GM23338 (cell line): ENCODE measurements at regions not wholly inside any gene's neighbourhood (a gene's known extent, or its start where the extent isn't known, plus 50 kb on each side); places are given as distances from the start of the nearest gene placed in this dataset.

Experiments
- ATAC-seq: fragments of 200-7000 bp; cut with Tn5 transposase; 3 replicates; pipeline ENCODE4 v1.9.1; 2020
- DNase-seq: peaks from one replicate; pipeline ENCODE4 v3.0.0-alpha.2; 2015; ENCODE audit warnings: low spot score
- H2AFZ ChIP-seq: fragments of 200-600 bp; sonication (generic); 2 replicates; pipeline ENCODE4 v1.8.0; 2016; ENCODE audit warnings: antibody characterized with exemption, mild to moderate bottlenecking, moderate library complexity
- H3F3A ChIP-seq: fragments of 200-600 bp; sonication (generic); replicated peaks from 2 replicates; pipeline ENCODE4 v1.8.0; 2017; ENCODE audit warnings: antibody characterized with exemption, mixed run types, low read depth
- H3K27ac ChIP-seq: fragments of 200-600 bp; sonication (generic); 2 replicates; pipeline ENCODE4 v1.6.1; 2016; ENCODE audit warnings: low read depth
- H3K27me3 ChIP-seq: fragments of 200-600 bp; sonication (generic); 2 replicates; pipeline ENCODE4 v1.8.0; 2016; ENCODE audit warnings: mild to moderate bottlenecking, mixed run types, moderate library complexity; ENCODE audit not compliant: insufficient read depth
- H3K36me3 ChIP-seq: fragments of 200-600 bp; sonication (generic); 2 replicates; pipeline ENCODE4 v1.8.0; 2016; ENCODE audit warnings: mild to moderate bottlenecking; ENCODE audit not compliant: insufficient read depth
- H3K4me1 ChIP-seq: fragments of 200-600 bp; sonication (generic); 2 replicates; pipeline ENCODE4 v1.8.0; 2016; ENCODE audit warnings: mild to moderate bottlenecking, moderate library complexity; ENCODE audit not compliant: insufficient read depth
- H3K4me2 ChIP-seq: fragments of 200-600 bp; sonication (generic); 2 replicates; pipeline ENCODE4 v1.7.1; 2017; ENCODE audit warnings: mixed run types
- H3K4me3 ChIP-seq: fragments of 200-600 bp; sonication (generic); 2 replicates; pipeline ENCODE4 v1.6.1; 2016; ENCODE audit warnings: mixed run types
- H3K79me2 ChIP-seq: fragments of 200-600 bp; sonication (generic); replicated peaks from 2 replicates; pipeline ENCODE4 v1.8.0; 2017; ENCODE audit warnings: mild to moderate bottlenecking; ENCODE audit not compliant: insufficient read depth
- H3K9me2 ChIP-seq: fragments of 200-600 bp; sonication (generic); 2 replicates; pipeline ENCODE4 v1.8.0; 2017; ENCODE audit not compliant: insufficient read depth
- H4K20me1 ChIP-seq: fragments of 200-600 bp; sonication (generic); replicated peaks from 2 replicates; pipeline ENCODE4 v1.8.0; 2017; ENCODE audit warnings: mild to moderate bottlenecking; ENCODE audit not compliant: insufficient read depth
- H3K27ac Mint-ChIP-seq: 2 replicates; pipeline ENCODE4 v1.8.0; 2020; ENCODE audit warnings: inconsistent platforms, mild to moderate bottlenecking, moderate library complexity, mixed read lengths
- H3K27me3 Mint-ChIP-seq: 3 replicates; pipeline ENCODE4 v1.8.0; 2022; ENCODE audit warnings: low read depth, mild to moderate bottlenecking, moderate library complexity, mixed read lengths, inconsistent platforms; ENCODE audit not compliant: insufficient read depth, poor library complexity
- H3K36me3 Mint-ChIP-seq: 3 replicates; pipeline ENCODE4 v1.8.0; 2021; ENCODE audit warnings: low read depth, mild to moderate bottlenecking, inconsistent platforms, moderate library complexity, mixed read lengths
- H3K4me1 Mint-ChIP-seq: 3 replicates; pipeline ENCODE4 v1.8.0; 2020; ENCODE audit warnings: mild to moderate bottlenecking, inconsistent platforms, mixed read lengths
- H3K4me3 Mint-ChIP-seq: 3 replicates; pipeline ENCODE4 v1.8.0; 2021; ENCODE audit warnings: moderate library complexity, mild to moderate bottlenecking, inconsistent platforms, mixed read lengths
- H3K9me3 Mint-ChIP-seq: 3 replicates; pipeline ENCODE4 v1.8.0; 2020; ENCODE audit warnings: moderate library complexity, mild to moderate bottlenecking, inconsistent platforms, mixed read lengths
- EZH2phosphoT487 ChIP-seq: fragments of 200-600 bp; sonication (generic); IDR thresholded peaks from one replicate; pipeline ENCODE4 v1.8.1; 2018; ENCODE audit warnings: antibody characterized with exemption; ENCODE audit not compliant: unreplicated experiment
- JUNB ChIP-seq: IDR thresholded peaks from one replicate; pipeline ENCODE4 v1.6.1; 2016; ENCODE audit warnings: antibody characterized with exemption; ENCODE audit not compliant: unreplicated experiment
- POLR2AphosphoS5 ChIP-seq: IDR thresholded peaks from 2 replicates; pipeline ENCODE4 v1.6.1; 2016; ENCODE audit warnings: antibody characterized with exemption, low read depth
- STAT1 ChIP-seq: IDR thresholded peaks from one replicate; pipeline ENCODE4 v1.6.1; 2016; ENCODE audit warnings: antibody characterized with exemption; ENCODE audit not compliant: unreplicated experiment
- ZNF114 ChIP-seq: fragments of 250-450 bp; sonication (Bioruptor Pico); IDR thresholded peaks from 2 replicates; pipeline ENCODE4 v1.5.0; 2020; ENCODE audit warnings: mild to moderate bottlenecking, moderate library complexity
- TF ChIP-seq, protein P1 (sequence below), 2 experiments: fragments of 200-600 bp in 1 of 2; sonication (generic) in 1 of 2; conservative IDR thresholded peaks; 2 replicates each; pipeline versions ENCODE4 v1.5.1 to v1.6.1; 2016 to 2017; ENCODE audit warnings: antibody characterized with exemption in 2 of 2, low read depth in 2 of 2, mild to moderate bottlenecking in 2 of 2, moderate library complexity in 1 of 2
- TF ChIP-seq, protein P2 (sequence below): IDR thresholded peaks from 2 replicates; pipeline ENCODE4 v1.6.1; 2016; ENCODE audit warnings: antibody characterized with exemption
- TF ChIP-seq, protein P3 (sequence below): IDR thresholded peaks from one replicate; pipeline ENCODE4 v1.6.1; 2018; ENCODE audit warnings: antibody characterized with exemption; ENCODE audit not compliant: unreplicated experiment

DNA sequence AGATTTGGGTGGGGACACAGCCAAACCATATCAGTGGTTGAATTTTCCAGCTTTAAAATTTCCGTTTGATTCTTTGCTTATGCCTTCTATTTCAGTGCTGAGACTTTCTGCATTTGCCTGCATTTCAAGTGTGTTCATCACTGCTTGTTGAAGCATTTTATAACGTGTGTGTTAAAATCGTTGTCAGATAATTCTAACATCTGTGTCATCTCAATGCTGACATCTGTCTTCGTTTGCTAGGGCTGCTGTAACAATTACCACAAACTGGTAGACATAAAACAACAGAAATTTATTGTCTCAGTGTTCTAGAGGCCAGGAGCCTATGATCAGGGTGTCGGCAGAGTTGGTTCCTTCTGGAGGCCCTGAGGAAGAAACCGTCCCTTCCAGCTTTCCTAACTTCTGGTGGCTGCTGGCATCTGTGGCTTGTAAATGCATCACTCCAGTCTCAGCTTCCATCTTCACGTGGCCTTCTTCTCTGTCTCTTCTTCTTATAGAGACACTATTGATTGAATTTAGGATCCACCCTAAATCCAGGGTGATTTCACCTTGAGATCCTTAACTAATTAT is 71.1 kb upstream of the SDK1 start:
- H3K27me3 Mint-ChIP-seq = peaks cover 7% of the 10 kb centered on the region
- H3K27ac Mint-ChIP-seq = no peak overlapping the region
- H3K4me3 ChIP-seq = no peak overlapping the region
- peaks cover 15% of the 10 kb centered on the region; the same call in 2 of the 3 replicates for H3K4me1 Mint-ChIP-seq
- no peaks in the 10 kb centered on the region for H3K36me3 ChIP-seq
- H3F3A ChIP-seq = no peaks in the 10 kb centered on the region
- no peak for TF ChIP-seq STAT1
- TF ChIP-seq, protein P1, sequence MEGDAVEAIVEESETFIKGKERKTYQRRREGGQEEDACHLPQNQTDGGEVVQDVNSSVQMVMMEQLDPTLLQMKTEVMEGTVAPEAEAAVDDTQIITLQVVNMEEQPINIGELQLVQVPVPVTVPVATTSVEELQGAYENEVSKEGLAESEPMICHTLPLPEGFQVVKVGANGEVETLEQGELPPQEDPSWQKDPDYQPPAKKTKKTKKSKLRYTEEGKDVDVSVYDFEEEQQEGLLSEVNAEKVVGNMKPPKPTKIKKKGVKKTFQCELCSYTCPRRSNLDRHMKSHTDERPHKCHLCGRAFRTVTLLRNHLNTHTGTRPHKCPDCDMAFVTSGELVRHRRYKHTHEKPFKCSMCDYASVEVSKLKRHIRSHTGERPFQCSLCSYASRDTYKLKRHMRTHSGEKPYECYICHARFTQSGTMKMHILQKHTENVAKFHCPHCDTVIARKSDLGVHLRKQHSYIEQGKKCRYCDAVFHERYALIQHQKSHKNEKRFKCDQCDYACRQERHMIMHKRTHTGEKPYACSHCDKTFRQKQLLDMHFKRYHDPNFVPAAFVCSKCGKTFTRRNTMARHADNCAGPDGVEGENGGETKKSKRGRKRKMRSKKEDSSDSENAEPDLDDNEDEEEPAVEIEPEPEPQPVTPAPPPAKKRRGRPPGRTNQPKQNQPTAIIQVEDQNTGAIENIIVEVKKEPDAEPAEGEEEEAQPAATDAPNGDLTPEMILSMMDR (conservative IDR thresholded peaks at IDR 0.05; ENCODE audit: low read depth in 2 of 2) = no peak
- H3K9me2 ChIP-seq = peaks cover 3% of the 10 kb centered on the region
- H3K4me1 ChIP-seq = no peaks in the 10 kb centered on the region
- H3K9me3 Mint-ChIP-seq = peaks cover 4% of the 10 kb centered on the region; the same call in 1 of the 3 replicates
- H3K79me2 ChIP-seq = no peaks in the 10 kb centered on the region
- ATAC-seq (no peak), DNase-seq (no peak)
- no peaks in the 10 kb centered on the region for H3K27me3 ChIP-seq
- no peak overlapping the region for H3K4me3 Mint-ChIP-seq
- H3K36me3 Mint-ChIP-seq = no peaks in the 10 kb centered on the region
- no peaks in the 10 kb centered on the region for H4K20me1 ChIP-seq
- no peak overlapping the region for H3K4me2 ChIP-seq
- H3K27ac ChIP-seq = no peak overlapping the region
- H2AFZ ChIP-seq = no peak overlapping the region

DNA sequence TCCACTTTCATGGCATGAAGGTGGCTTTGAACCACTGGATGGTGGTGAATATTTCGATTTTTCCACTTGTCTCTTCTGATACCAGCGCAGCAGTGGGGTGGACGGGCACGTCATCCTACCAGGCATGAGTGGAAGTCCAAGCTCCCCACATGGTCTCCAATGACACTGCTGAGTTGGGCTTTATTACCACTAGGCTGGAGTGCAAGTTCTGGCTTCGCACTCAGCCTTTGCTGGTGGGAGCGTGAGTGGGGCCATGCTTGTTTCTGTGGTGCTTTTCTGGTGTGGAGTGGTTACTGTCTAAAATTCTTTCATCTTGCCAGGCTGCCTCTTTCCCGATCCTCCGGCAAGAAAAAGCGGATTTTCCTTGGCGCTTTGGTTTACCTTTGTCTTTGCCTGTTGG is 70.1 kb upstream of the SDK1 start:
- Histone ChIP-seq H3K4me3 (no peak overlapping the region), H2AFZ (no peak overlapping the region), H3K36me3 (no peaks in the 10 kb centered on the region), H3K9me2 (peaks cover 10% of the 10 kb centered on the region), H3K27me3 (no peaks in the 10 kb centered on the region), H3F3A (no peaks in the 10 kb centered on the region), H4K20me1 (no peaks in the 10 kb centered on the region), H3K4me1 (no peaks in the 10 kb centered on the region), H3K27ac (no peak overlapping the region), H3K79me2 (no peaks in the 10 kb centered on the region), H3K4me2 (no peak overlapping the region)
- peaks cover 10% of the 10 kb centered on the region; the same call in 2 of the 3 replicates for H3K4me1 Mint-ChIP-seq
- no peak for DNase-seq
- no peak overlapping the region for H3K4me3 Mint-ChIP-seq
- H3K9me3 Mint-ChIP-seq = peaks cover 11% of the 10 kb centered on the region
- H3K27ac Mint-ChIP-seq = no peak overlapping the region
- peaks cover 7% of the 10 kb centered on the region; the same call in 2 of the 3 replicates for H3K36me3 Mint-ChIP-seq
- ATAC-seq = no peak
- H3K27me3 Mint-ChIP-seq = peaks cover 7% of the 10 kb centered on the region
- TF ChIP-seq EZH2phosphoT487 (no peak), JUNB (no peak), ZNF114 (CRISPR knock-in tag) (no peak), POLR2AphosphoS5 (no peak)
- TF ChIP-seq, protein P2, sequence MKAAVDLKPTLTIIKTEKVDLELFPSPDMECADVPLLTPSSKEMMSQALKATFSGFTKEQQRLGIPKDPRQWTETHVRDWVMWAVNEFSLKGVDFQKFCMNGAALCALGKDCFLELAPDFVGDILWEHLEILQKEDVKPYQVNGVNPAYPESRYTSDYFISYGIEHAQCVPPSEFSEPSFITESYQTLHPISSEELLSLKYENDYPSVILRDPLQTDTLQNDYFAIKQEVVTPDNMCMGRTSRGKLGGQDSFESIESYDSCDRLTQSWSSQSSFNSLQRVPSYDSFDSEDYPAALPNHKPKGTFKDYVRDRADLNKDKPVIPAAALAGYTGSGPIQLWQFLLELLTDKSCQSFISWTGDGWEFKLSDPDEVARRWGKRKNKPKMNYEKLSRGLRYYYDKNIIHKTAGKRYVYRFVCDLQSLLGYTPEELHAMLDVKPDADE = no peak
- TF ChIP-seq, protein P3, sequence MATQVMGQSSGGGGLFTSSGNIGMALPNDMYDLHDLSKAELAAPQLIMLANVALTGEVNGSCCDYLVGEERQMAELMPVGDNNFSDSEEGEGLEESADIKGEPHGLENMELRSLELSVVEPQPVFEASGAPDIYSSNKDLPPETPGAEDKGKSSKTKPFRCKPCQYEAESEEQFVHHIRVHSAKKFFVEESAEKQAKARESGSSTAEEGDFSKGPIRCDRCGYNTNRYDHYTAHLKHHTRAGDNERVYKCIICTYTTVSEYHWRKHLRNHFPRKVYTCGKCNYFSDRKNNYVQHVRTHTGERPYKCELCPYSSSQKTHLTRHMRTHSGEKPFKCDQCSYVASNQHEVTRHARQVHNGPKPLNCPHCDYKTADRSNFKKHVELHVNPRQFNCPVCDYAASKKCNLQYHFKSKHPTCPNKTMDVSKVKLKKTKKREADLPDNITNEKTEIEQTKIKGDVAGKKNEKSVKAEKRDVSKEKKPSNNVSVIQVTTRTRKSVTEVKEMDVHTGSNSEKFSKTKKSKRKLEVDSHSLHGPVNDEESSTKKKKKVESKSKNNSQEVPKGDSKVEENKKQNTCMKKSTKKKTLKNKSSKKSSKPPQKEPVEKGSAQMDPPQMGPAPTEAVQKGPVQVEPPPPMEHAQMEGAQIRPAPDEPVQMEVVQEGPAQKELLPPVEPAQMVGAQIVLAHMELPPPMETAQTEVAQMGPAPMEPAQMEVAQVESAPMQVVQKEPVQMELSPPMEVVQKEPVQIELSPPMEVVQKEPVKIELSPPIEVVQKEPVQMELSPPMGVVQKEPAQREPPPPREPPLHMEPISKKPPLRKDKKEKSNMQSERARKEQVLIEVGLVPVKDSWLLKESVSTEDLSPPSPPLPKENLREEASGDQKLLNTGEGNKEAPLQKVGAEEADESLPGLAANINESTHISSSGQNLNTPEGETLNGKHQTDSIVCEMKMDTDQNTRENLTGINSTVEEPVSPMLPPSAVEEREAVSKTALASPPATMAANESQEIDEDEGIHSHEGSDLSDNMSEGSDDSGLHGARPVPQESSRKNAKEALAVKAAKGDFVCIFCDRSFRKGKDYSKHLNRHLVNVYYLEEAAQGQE = no peak
- TF ChIP-seq, protein P1 (conservative IDR thresholded peaks at IDR 0.05; ENCODE audit: low read depth in 2 of 2) = no peak
